ENCODE measurements at regions not wholly inside any gene's neighbourhood (a gene's known extent, or its start where the extent isn't known, plus 50 kb on each side); places are given as distances from the start of the nearest gene placed in this dataset.
"Not testable (repeated sequence)": the region's sequence is repeated elsewhere in the genome, so short reads cannot be mapped to it uniquely, and the experiment has no call there.

GRCh38 chr5:101716941-101717340 is 579.1 kb downstream of the SLCO4C1 start:
- Histone ChIP-seq H3K9me1 (replicated peaks; ENCODE audit: control insufficient read depth, extremely low read depth, insufficient read depth, low read length) (no peaks in the 10 kb centered on the region), H4K20me1 (replicated peaks; ENCODE audit: control insufficient read depth, extremely low read depth, insufficient read depth, low read length) (no peaks in the 10 kb centered on the region), H2AFZ (ENCODE audit: low read depth, low read length) (no peak overlapping the region), H3K4me2 (ENCODE audit: insufficient read depth, low read length) (no peak overlapping the region), H3K9me3 (replicated peaks; ENCODE audit: control insufficient read depth, insufficient read depth, low read length) (no peaks in the 10 kb centered on the region), H3K79me2 (ENCODE audit: control insufficient read depth, insufficient read depth, low read length) (no peaks in the 10 kb centered on the region), H3K27ac (ENCODE audit: insufficient read depth, low read depth, low read length) (no peak overlapping the region), H3K36me3 (ENCODE audit: control insufficient read depth in 2 of 2, extremely low read depth in 1 of 2, insufficient read depth in 2 of 2, low read length in 2 of 2) (no peaks in the 10 kb centered on the region), H3K27me3 (ENCODE audit: control insufficient read depth in 2 of 2, insufficient read depth in 2 of 2, low read length in 2 of 2) (no peaks in the 10 kb centered on the region), H3K9ac (replicated peaks; ENCODE audit: extremely low read depth, insufficient read depth, low read length) (no peak overlapping the region), H3K4me3 (replicated peaks in 1 of 3; ENCODE audit: insufficient read depth in 1 of 3, low read depth in 1 of 3, low read length in 3 of 3) (no peak overlapping the region), H3K4me1 (ENCODE audit: control insufficient read depth, extremely low read depth, insufficient read depth, low read length) (no peaks in the 10 kb centered on the region)
- CTCF ChIA-PET: no interaction called here
- intact Hi-C loops (cut with micrococcal nuclease): no loop called here
- TF ChIP-seq MAX (IDR thresholded peaks at IDR 0.05; ENCODE audit: insufficient read depth, insufficient read length) (no peak), GATA2 (IDR thresholded peaks at IDR 0.05; ENCODE audit: insufficient read depth, insufficient read length, low read depth, low read length) (no peak), CTCF (IDR thresholded peaks at IDR 0.05; ENCODE audit: extremely low read depth in 1 of 2, insufficient read depth in 1 of 2, low read depth in 1 of 2, low read length in 2 of 2) (no peak), POLR2AphosphoS5 (IDR thresholded peaks at IDR 0.05; ENCODE audit: insufficient read depth, low read depth, low read length) (no peak), POLR2A (IDR thresholded peaks at IDR 0.05; ENCODE audit: low read depth, low read length) (no peak), JUN (IDR thresholded peaks at IDR 0.05; ENCODE audit: borderline replicate concordance, insufficient read depth, insufficient read length, low read depth) (no peak), FOS (IDR thresholded peaks at IDR 0.05; ENCODE audit: borderline replicate concordance, insufficient read depth, low read length) (no peak), MYC (IDR thresholded peaks at IDR 0.05; ENCODE audit: low read depth, low read length) (no peak), EZH2 (IDR thresholded peaks at IDR 0.05; ENCODE audit: borderline replicate concordance, low read depth, low read length, severe bottlenecking) (no peak)
- BruUV-seq (replicated peaks): no TSS peak
- dilution Hi-C loops (cut with MboI; ENCODE audit: extremely low pct_ligation_motif_present, low sequenced_read_pairs): no loop called here
- FAIRE-seq: no peak
- DNase-seq (ENCODE audit: low read depth, low spot score): no peak
- POLR2A ChIA-PET: no interaction called here

GRCh38 chr5:101715790-101716189 is 580.3 kb downstream of the SLCO4C1 start:
- H3K27ac ChIP-seq (ENCODE audit: insufficient read depth, low read depth, low read length); FAIRE-seq; H3K79me2 ChIP-seq (ENCODE audit: control insufficient read depth, insufficient read depth, low read length); H3K9me1 ChIP-seq (replicated peaks; ENCODE audit: control insufficient read depth, extremely low read depth, insufficient read depth, low read length); H3K36me3 ChIP-seq (ENCODE audit: control insufficient read depth in 2 of 2, extremely low read depth in 1 of 2, insufficient read depth in 2 of 2, low read length in 2 of 2); H3K4me1 ChIP-seq (ENCODE audit: control insufficient read depth, extremely low read depth, insufficient read depth, low read length); BruUV-seq (replicated peaks); intact Hi-C loops (cut with micrococcal nuclease); dilution Hi-C loops (cut with MboI; ENCODE audit: extremely low pct_ligation_motif_present, low sequenced_read_pairs); H3K4me3 ChIP-seq (replicated peaks in 1 of 3; ENCODE audit: insufficient read depth in 1 of 3, low read depth in 1 of 3, low read length in 3 of 3); H2AFZ ChIP-seq (ENCODE audit: low read depth, low read length); H3K9me3 ChIP-seq (replicated peaks; ENCODE audit: control insufficient read depth, insufficient read depth, low read length); POLR2A ChIA-PET; DNase-seq (ENCODE audit: low read depth, low spot score); H3K9ac ChIP-seq (replicated peaks; ENCODE audit: extremely low read depth, insufficient read depth, low read length); CTCF ChIA-PET; H3K4me2 ChIP-seq (ENCODE audit: insufficient read depth, low read length); H3K27me3 ChIP-seq (ENCODE audit: control insufficient read depth in 2 of 2, insufficient read depth in 2 of 2, low read length in 2 of 2); H4K20me1 ChIP-seq (replicated peaks; ENCODE audit: control insufficient read depth, extremely low read depth, insufficient read depth, low read length): not testable (repeated sequence)
